GM19193 (cell line): ENCODE measurements at regions not wholly inside any gene's neighbourhood (a gene's known extent, or its start where the extent isn't known, plus 50 kb on each side); places are given as distances from the start of the nearest gene placed in this dataset.

Source experiments
- POLR2A ChIP-seq: IDR thresholded peaks from 4 replicates; pipeline ENCODE4 v1.6.1; 2011; ENCODE audit not compliant: insufficient read depth, insufficient read length; ENCODE audit errors: extremely low read depth

DNA sequence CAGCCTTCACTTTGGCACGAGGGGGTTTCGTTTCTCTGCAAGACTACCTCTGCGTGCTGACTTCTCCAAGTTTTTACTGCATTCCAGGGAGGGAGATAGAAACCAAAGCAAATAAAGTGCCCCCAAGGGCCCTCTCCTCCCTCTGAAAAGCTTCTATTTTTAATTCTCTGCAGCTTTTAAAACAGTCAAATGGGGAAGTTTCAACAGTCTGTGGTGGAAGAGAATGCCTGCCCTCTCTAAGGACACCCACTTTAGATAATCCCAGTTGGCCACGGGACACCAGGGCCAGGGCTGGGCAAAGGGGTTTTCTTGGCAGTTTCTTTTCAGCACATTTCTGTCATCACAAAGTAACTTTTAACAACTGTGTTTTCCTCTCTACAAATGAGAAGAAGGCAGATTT lies 386.7 kb upstream of the NPVF start:
- TF ChIP-seq POLR2A: no peak

DNA sequence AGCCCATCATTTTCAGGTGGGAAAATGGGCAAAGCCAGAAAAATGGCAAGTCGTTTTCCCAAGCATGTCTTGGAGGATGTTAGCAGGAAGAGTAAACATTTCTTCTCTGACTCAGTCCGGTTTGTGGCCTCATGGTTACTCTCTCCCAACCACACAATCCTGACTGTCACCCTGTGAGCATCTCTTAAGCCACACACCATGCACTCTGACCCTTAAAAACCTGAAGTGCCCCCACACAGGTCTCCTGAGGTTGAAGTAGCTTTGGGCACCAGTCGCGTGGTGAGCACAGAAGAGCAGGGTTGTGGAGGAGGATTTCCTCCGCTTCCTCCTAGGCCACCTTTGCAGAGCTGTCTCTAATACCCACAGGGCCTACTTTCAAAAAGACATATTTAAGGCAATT lies 387.3 kb upstream of the NPVF start:
- TF ChIP-seq POLR2A: no peak

DNA sequence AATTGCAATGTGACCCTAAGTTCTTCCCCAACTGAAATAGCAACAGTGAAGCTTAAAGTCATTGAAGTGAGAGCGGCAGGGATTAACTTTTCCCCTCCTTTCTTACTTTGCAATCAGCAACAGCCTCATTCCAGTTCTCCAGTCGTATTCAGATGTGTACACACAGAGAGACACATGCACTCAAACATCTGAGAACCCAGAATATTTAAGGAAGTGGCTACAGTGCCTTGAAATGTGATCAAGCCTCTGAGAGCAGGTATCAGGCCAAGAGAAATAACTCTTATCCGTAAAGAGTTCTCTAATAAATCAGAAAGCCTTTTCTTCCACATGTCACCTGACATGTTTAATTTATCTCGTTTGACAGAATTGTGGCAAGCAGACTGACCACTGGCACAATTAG lies 388.9 kb upstream of the NPVF start:
- TF ChIP-seq POLR2A: no peak

DNA sequence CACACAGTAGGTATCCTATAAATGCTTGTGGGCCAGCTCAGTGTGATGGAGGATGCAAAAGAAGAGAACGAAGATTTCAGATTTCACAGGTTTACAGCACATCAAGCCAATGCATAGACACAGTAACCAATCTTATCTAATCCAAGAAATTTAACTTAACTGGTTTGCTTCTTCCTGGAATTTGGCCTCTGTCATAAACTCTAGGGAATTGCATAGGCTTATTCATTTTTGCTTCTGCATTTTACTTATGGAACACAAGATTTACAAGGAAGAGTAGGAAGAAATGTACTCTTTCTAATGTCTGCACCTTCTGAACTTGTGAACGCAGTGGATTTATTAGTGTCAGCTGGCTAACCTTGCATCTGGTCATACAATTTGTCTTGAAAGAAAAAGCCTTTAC lies 389.4 kb upstream of the NPVF start:
- TF ChIP-seq POLR2A: no peak

DNA sequence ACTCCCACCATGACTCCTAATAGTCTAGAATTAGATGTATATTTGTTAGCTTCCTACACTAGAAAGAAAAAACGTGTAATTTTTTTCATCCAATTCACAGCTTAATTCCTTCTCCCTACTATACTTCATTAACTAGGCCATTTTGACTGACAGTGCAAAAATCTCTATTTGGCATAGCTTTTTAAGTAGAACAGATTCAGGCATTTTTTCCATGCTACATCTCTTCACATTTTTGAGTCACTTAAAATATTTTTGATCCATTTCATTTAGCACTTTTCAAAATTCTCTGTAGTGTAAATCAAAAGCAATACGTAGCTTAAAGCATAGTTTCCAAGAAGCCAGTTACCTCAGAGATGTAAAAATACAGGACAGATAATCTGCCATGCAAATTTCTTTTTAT lies 391.1 kb upstream of the NPVF start:
- no peak for TF ChIP-seq POLR2A

DNA sequence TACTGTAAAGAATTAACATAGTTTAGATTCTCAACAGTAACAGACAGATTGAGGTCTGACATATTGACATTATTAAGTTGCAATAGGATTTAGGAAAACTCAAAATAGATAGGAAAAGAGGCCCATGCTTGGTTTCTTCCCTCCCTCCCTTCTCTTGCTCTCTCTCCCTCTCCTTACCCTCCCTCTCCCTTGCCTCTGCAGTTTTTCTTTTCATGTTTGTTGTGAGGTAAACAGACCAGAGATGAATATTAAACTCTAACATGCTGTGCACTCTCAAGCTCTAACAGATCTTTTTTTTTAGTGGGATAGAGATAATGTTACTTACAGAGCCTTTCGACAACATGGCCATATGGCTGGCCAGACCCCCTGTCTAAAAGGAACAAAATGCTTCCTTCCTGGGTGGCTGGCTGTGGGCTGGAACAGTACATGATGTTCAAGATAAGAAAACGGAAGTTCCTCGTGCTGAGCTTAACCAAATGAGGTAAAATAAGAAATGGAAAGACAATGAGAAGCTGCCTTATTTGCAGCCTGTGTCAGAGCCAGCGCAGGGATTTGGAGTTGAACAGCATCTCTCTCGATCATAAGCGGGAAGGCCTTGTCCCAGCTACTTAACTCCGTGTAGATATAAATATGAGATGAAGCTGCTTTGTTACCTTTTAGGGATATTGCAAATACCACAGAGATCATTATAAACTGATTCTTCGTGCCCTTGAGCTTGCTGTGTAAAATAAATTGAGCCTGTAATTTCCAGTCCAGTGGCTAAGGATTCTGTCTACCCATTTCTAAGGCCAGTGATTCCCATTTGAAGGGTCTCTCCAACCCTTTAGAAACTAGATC lies 391.9 kb upstream of the NPVF start:
- no peak for TF ChIP-seq POLR2A

DNA sequence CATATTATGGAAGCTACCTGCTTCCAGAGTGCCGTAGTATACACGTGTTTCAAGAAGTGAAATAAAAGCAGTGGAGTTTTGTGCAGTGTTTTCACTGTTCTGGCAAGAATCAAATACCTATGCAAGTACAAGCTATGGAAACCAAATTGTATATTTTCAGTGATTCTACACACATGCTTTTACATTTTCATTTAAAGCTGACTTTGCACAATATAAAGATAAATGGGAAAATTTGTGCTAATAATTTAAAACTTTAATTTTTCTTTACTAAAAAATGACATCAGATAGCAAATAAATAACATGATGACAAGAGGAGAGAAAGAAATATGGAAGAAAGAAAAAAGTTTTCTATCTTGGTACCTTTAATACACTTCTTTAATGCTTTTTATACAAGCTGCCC lies 393.7 kb upstream of the NPVF start:
- no peak for TF ChIP-seq POLR2A

DNA sequence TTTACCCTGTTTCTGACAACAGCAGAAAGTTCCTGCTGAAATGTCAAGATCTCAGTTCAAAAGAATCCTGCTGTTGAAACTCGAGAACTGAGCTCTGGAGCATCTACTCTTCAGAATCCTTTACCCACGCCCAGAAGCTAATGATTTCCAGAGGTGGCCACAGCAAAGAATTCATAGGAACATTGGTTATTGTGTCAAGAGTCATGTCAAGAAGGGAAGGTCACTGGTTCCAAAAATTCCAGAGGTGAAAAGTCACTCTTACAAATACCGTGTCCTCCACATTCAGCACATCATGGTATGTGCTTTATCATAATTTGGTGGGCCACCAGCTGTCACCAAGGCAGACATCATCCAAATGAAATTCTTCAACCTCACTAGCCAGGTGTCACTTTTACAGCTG lies 394.4 kb upstream of the NPVF start:
- TF ChIP-seq POLR2A: no peak

DNA sequence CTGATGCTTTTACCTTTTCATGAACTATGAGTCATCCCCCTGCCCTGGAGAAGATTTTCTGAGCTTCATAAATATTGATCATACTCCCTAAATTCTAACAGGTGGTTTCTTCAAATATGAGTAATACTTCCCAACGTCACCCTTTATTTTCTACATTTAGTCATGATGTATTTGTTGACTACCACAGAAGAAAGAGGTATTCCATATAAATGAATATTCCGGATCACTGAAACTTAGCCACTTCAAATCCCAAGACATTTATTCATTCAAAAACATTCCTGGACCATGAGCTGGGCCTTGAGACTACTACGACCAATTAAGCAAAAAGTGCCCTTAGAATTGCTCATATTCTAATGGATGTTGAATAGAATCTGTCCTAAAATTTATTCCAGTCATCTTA lies 395.8 kb upstream of the NPVF start:
- no peak for TF ChIP-seq POLR2A

DNA sequence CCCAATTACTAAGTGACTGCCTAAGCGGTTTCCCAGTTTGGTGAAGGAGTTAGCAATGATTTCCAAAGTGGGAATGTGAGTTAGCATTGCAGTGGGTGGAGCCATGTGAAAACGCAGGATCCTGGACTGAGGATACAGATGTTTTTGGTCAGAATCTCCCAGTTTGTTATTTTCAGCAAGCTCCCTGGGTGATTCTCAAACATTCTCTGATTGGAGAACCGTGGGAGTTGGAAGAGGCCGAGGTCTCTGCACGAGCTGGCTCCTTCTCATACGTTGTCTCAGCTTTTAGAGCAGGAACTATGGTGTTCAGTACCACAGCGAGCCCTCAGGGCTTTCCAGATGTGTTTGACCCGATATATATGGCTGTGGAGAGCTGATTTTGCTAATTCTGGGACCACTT lies 396.5 kb upstream of the NPVF start:
- no peak for TF ChIP-seq POLR2A

DNA sequence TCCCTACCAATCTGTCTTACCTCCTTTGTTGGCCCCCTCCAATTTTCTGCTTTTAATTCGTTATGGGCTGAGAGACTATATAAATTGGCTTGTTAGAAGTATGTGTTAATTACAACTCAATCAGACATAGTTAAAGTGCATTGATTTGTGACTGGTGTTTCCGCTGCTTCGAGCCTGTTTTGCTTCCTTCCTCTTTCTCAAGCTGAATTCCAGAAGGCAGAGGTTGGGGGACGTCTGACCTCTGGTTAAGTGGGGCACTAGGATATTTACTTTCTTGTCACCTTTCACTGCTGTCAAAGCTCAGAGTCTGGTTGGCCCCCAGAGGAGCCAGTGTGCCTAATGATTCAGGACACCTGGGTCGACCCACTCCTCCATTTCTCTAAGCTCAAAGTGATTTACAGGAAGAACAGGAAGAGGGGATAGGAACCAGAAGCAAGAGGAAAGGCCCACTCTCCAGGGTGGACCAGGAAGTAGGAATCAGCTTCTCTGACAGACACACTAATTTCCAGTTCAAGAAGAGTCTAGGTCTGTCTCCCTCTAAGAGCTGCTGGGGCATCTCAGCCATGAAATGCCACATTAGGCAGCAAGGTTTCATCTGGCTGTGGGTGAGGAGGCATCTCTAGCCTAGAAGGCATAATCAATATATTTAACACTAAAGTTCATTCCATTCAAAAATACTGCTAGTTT lies 397.2 kb upstream of the NPVF start:
- TF ChIP-seq POLR2A: no peak

DNA sequence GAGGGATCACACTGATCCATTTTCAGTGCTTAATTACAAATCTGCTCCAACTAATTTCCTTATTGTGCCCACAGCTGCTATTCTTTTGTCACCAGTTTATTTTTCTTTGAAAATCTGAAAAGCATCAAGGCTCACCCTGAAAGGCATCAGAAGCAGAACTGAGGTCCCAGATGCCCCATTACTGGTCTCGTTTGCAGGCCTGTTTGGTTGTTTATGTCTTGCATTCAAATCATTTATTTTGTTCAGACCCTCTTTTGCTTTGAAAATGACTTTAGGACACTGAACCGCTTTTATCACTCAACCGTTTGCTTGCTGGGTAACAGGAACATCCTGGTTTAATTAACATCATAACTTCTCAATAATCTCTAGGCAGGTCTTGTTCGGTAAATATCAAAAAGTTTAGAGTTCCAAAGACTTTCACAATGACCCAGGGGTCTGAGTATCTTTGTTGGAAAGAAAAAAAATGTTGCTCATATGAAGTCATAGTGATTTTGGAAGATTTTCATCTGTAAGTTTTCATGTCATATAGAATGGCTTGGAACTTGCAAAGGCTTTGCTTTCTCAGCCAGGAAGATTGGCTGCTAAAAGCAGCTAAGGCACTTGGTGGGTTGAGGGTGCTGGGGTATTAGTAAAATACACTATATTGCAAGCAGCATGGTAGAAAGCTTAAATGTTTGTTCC lies 398.3 kb upstream of the NPVF start:
- TF ChIP-seq POLR2A: no peak

DNA sequence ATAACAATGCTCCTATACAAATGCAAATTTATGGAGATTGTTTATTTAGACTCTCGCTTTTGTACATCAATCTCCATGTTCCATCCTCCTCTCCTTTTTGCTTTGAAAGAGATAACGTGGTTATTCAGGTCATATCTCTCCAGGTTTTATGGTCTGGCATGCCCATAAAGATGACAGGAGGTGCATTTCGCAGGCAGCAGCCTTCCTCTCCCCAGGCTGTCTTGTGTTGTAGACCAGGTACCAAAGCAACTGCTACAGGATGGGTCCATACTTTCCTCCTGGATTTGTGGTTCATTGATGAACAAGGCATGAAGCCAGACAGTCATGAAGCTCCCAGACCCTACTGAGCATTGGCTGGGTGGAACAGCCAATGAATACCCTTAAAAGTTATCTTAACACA lies 400.2 kb upstream of the NPVF start:
- TF ChIP-seq POLR2A: no peak

DNA sequence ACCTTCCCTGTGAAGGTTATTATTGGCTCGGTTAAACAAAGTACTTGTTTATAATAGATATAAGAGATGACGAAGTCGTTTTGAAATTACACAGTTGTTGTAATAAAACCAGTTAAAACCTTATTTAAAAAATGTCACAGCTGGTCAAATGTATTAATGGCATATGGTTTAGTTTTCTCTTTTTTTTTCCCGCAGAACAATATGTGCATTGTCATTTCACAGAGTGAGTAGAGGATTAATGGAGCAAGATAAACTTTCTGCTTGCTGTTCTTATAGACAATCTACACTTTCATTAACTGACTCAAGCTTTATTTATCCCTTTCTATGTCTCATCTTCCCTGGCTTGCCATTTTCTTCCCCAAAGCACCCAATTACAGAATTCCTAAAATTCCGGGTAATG lies 404.3 kb upstream of the NPVF start:
- no peak for TF ChIP-seq POLR2A

DNA sequence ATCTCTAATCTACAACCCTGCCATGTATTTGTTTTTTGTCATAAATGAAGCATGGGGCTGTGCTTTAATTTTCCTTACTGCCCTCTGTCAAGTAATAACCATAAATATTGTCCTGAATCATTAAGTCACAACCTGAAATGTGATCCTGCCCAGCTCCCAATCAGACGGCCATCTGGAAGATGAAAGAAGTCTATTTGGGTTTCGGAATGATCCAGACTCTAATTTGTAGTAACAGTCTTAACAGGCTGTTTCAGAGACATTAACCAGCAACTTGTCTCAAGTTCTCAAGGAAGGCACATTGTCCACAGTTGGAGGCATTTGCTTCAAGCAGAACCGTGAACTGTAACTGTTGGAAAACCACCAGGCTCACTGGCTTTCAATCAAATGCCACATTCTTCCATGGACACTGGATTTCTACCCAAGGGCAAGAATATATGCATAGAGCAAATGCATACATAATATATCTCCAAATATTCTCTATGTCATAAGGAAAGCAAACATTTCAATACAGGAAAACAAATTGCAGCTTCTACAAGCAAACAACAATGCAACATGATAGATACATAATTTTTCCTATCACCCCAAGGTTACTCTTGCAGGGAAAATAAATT lies 405.2 kb upstream of the NPVF start:
- TF ChIP-seq POLR2A: no peak
